ENCODE measurements at regions not wholly inside any gene's neighbourhood (a gene's known extent, or its start where the extent isn't known, plus 50 kb on each side); places are given as distances from the start of the nearest gene placed in this dataset.

GRCh38 chr4:156265407-156265806 lies 311.7 kb upstream of the CTSO start:
- no peaks in the 10 kb centered on the region; the same call in 2 of the 3 replicates for H3K36me3 Mint-ChIP-seq (ENCODE audit: low read depth)
- H2AFZ ChIP-seq: no peak overlapping the region
- H3K4me3 ChIP-seq: no peak overlapping the region
- no peak overlapping the region for H3K27ac Mint-ChIP-seq
- H3K27ac ChIP-seq (ENCODE audit: low read depth): no peak overlapping the region
- DNase-seq (ENCODE audit: low spot score) (no peak), ATAC-seq (no peak)
- no peak overlapping the region for H3K4me2 ChIP-seq
- no peaks in the 10 kb centered on the region for H3K4me1 Mint-ChIP-seq
- no peaks in the 10 kb centered on the region for H3K9me3 Mint-ChIP-seq
- no peaks in the 10 kb centered on the region for H3F3A ChIP-seq (replicated peaks; ENCODE audit: low read depth)
- H3K9me2 ChIP-seq (ENCODE audit: insufficient read depth): no peaks in the 10 kb centered on the region
- H3K4me3 Mint-ChIP-seq: no peak overlapping the region
- H3K27me3 ChIP-seq (ENCODE audit: insufficient read depth): no peaks in the 10 kb centered on the region
- no peak for TF ChIP-seq CREB1 (CRISPR knock-in tag; IDR thresholded peaks at IDR 0.05; ENCODE audit: low read depth)
- H3K4me1 ChIP-seq (ENCODE audit: insufficient read depth): no peaks in the 10 kb centered on the region
- H4K20me1 ChIP-seq (replicated peaks; ENCODE audit: insufficient read depth): no peaks in the 10 kb centered on the region
- no peaks in the 10 kb centered on the region for H3K36me3 ChIP-seq (ENCODE audit: insufficient read depth)
- no peaks in the 10 kb centered on the region for H3K79me2 ChIP-seq (replicated peaks; ENCODE audit: insufficient read depth)
- no peaks in the 10 kb centered on the region for H3K27me3 Mint-ChIP-seq (ENCODE audit: insufficient read depth, low read depth, poor library complexity)

GRCh38 chr4:156261230-156261629 lies 307.6 kb upstream of the CTSO start:
- H3K27ac ChIP-seq (ENCODE audit: low read depth): no peak overlapping the region
- no peaks in the 10 kb centered on the region for H4K20me1 ChIP-seq (replicated peaks; ENCODE audit: insufficient read depth)
- no peaks in the 10 kb centered on the region for H3F3A ChIP-seq (replicated peaks; ENCODE audit: low read depth)
- no peaks in the 10 kb centered on the region for H3K79me2 ChIP-seq (replicated peaks; ENCODE audit: insufficient read depth)
- ATAC-seq (no peak), DNase-seq (ENCODE audit: low spot score) (no peak)
- H3K27me3 Mint-ChIP-seq (ENCODE audit: insufficient read depth, low read depth, poor library complexity): no peaks in the 10 kb centered on the region
- no peaks in the 10 kb centered on the region for H3K27me3 ChIP-seq (ENCODE audit: insufficient read depth)
- H3K9me2 ChIP-seq (ENCODE audit: insufficient read depth): no peaks in the 10 kb centered on the region
- no peaks in the 10 kb centered on the region; the same call in 2 of the 3 replicates for H3K36me3 Mint-ChIP-seq (ENCODE audit: low read depth)
- no peak overlapping the region for H3K27ac Mint-ChIP-seq
- no peak overlapping the region for H3K4me3 Mint-ChIP-seq
- no peaks in the 10 kb centered on the region for H3K36me3 ChIP-seq (ENCODE audit: insufficient read depth)
- H3K4me1 Mint-ChIP-seq: 0 out of 3 replicates have a peak, but pooled peaks cover 2% of the 10 kb centered on the region
- peaks cover 6% of the 10 kb centered on the region; the same call in 1 of the 2 replicates for H3K4me1 ChIP-seq (ENCODE audit: insufficient read depth)
- no peak overlapping the region for H3K4me2 ChIP-seq
- no peaks in the 10 kb centered on the region for H3K9me3 Mint-ChIP-seq
- H2AFZ ChIP-seq: no peak overlapping the region
- H3K4me3 ChIP-seq: no peak overlapping the region
- no peak for TF ChIP-seq REST (IDR thresholded peaks at IDR 0.05; ENCODE audit: unreplicated experiment)
- no peak for TF ChIP-seq JUNB (IDR thresholded peaks at IDR 0.05; ENCODE audit: unreplicated experiment)
- TF ChIP-seq ZNF114 (CRISPR knock-in tag; IDR thresholded peaks at IDR 0.05): no peak
- no peak for TF ChIP-seq ETS1 (IDR thresholded peaks at IDR 0.05)
- no peak for TF ChIP-seq EZH2phosphoT487 (IDR thresholded peaks at IDR 0.05; ENCODE audit: unreplicated experiment)
- no peak for TF ChIP-seq CTCF (conservative IDR thresholded peaks at IDR 0.05; ENCODE audit: low read depth in 2 of 2)
- no peak for TF ChIP-seq STAT1 (IDR thresholded peaks at IDR 0.05; ENCODE audit: unreplicated experiment)
- no peak for TF ChIP-seq CREB1 (CRISPR knock-in tag; IDR thresholded peaks at IDR 0.05; ENCODE audit: low read depth)
- no peak for TF ChIP-seq EZH2 (IDR thresholded peaks at IDR 0.05; ENCODE audit: low read depth, unreplicated experiment)
- no peak for TF ChIP-seq POLR2AphosphoS5 (IDR thresholded peaks at IDR 0.05; ENCODE audit: low read depth)

Measured in GM23338 (cell line).